Endothelial cell (in vitro differentiated cells): ENCODE measurements at regions not wholly inside any gene's neighbourhood (a gene's known extent, or its start where the extent isn't known, plus 50 kb on each side); places are given as distances from the start of the nearest gene placed in this dataset.

Experiments used
- DNase-seq: peaks from one replicate; pipeline ENCODE4 v3.0.0; 2021; ENCODE audit warnings: low spot score
- H3K27ac Mint-ChIP-seq: one replicate; pipeline ENCODE4 v1.8.0; 2021; ENCODE audit warnings: mixed read lengths, inconsistent platforms; ENCODE audit not compliant: unreplicated experiment
- H3K27me3 Mint-ChIP-seq: one replicate; pipeline ENCODE4 v1.8.0; 2021; ENCODE audit warnings: mild to moderate bottlenecking, moderate library complexity, mixed read lengths, inconsistent platforms; ENCODE audit not compliant: unreplicated experiment
- H3K36me3 Mint-ChIP-seq: one replicate; pipeline ENCODE4 v1.8.0; 2021; ENCODE audit warnings: mild to moderate bottlenecking, low read depth, mixed read lengths, inconsistent platforms; ENCODE audit not compliant: unreplicated experiment
- H3K4me1 Mint-ChIP-seq: one replicate; pipeline ENCODE4 v1.8.0; 2021; ENCODE audit warnings: mild to moderate bottlenecking, mixed read lengths, inconsistent platforms; ENCODE audit not compliant: unreplicated experiment
- H3K4me3 Mint-ChIP-seq: one replicate; pipeline ENCODE4 v1.8.0; 2021; ENCODE audit warnings: mild to moderate bottlenecking, mixed read lengths, inconsistent platforms; ENCODE audit not compliant: unreplicated experiment
- H3K9me3 Mint-ChIP-seq: one replicate; pipeline ENCODE4 v1.8.0; 2021; ENCODE audit warnings: mixed read lengths, inconsistent platforms; ENCODE audit not compliant: unreplicated experiment
- CTCF ChIP-seq: fragments of 200-600 bp; sonication (generic); IDR thresholded peaks from one replicate; pipeline ENCODE4 v1.5.0; 2021; ENCODE audit warnings: antibody characterized with exemption; ENCODE audit not compliant: unreplicated experiment

- no peak for DNase-seq
- H3K4me3 Mint-ChIP-seq = no peak overlapping the region
- peaks cover 8% of the 10 kb centered on the region for H3K4me1 Mint-ChIP-seq
- H3K9me3 Mint-ChIP-seq = no peaks in the 10 kb centered on the region
- no peak for TF ChIP-seq CTCF
- no peak overlapping the region for H3K27ac Mint-ChIP-seq
- no peaks in the 10 kb centered on the region for H3K36me3 Mint-ChIP-seq
- H3K27me3 Mint-ChIP-seq = peaks cover 2% of the 10 kb centered on the region
These were observed 654.9 kb upstream of the HS6ST1 start for GRCh38 chr2:128973566-128973965.

- Mint-ChIP-seq H3K4me1 (peaks cover 16% of the 10 kb centered on the region), H3K4me3 (no peak overlapping the region), H3K9me3 (no peaks in the 10 kb centered on the region), H3K36me3 (no peaks in the 10 kb centered on the region), H3K27me3 (peaks cover 4% of the 10 kb centered on the region), H3K27ac (peak overlapping the region; percentile 95)
- TF ChIP-seq CTCF = no peak
- DNase-seq = peak; percentile 44
These were observed 659.5 kb upstream of the HS6ST1 start for GRCh38 chr2:128978212-128978611.

GRCh38 chr2:128979182-128979581, 660.5 kb upstream of the HS6ST1 start:
- H3K36me3 Mint-ChIP-seq = no peaks in the 10 kb centered on the region
- no peak overlapping the region for H3K27ac Mint-ChIP-seq
- H3K27me3 Mint-ChIP-seq = peaks cover 2% of the 10 kb centered on the region
- H3K4me3 Mint-ChIP-seq = no peak overlapping the region
- no peaks in the 10 kb centered on the region for H3K9me3 Mint-ChIP-seq
- DNase-seq = no peak
- H3K4me1 Mint-ChIP-seq = peaks cover 16% of the 10 kb centered on the region
- no peak for TF ChIP-seq CTCF

- H3K4me3 Mint-ChIP-seq = no peak overlapping the region
- TF ChIP-seq CTCF = no peak
- no peaks in the 10 kb centered on the region for H3K36me3 Mint-ChIP-seq
- peaks cover 2% of the 10 kb centered on the region for H3K27me3 Mint-ChIP-seq
- H3K27ac Mint-ChIP-seq = no peak overlapping the region
- no peak for DNase-seq
- peaks cover 16% of the 10 kb centered on the region for H3K4me1 Mint-ChIP-seq
- H3K9me3 Mint-ChIP-seq = no peaks in the 10 kb centered on the region
These were observed 661.8 kb upstream of the HS6ST1 start for GRCh38 chr2:128980475-128980874.

- DNase-seq = no peak
- peaks cover 19% of the 10 kb centered on the region for H3K4me1 Mint-ChIP-seq
- H3K9me3 Mint-ChIP-seq = no peaks in the 10 kb centered on the region
- H3K4me3 Mint-ChIP-seq = no peak overlapping the region
- H3K27me3 Mint-ChIP-seq = peaks cover 2% of the 10 kb centered on the region
- TF ChIP-seq CTCF = no peak
- H3K27ac Mint-ChIP-seq = no peak overlapping the region
- no peaks in the 10 kb centered on the region for H3K36me3 Mint-ChIP-seq
These were observed 662.7 kb upstream of the HS6ST1 start for GRCh38 chr2:128981353-128981752.
